HUES6 (cell line): ENCODE measurements at regions not wholly inside any gene's neighbourhood (a gene's known extent, or its start where the extent isn't known, plus 50 kb on each side); places are given as distances from the start of the nearest gene placed in this dataset.

Source experiments
- H3K27ac ChIP-seq: 2 replicates; pipeline ENCODE4 v1.7.0; 2013; ENCODE audit warnings: low read depth, mild to moderate bottlenecking, low read length, inconsistent platforms
- H3K27me3 ChIP-seq: 2 replicates; pipeline ENCODE4 v1.6.1; 2013; ENCODE audit warnings: low read length; ENCODE audit not compliant: control insufficient read depth, insufficient read depth
- H3K36me3 ChIP-seq: 2 replicates; pipeline ENCODE4 v1.6.1; 2013; ENCODE audit warnings: low read length; ENCODE audit not compliant: control insufficient read depth, insufficient read depth
- H3K4me1 ChIP-seq: 2 replicates; pipeline ENCODE4 v1.6.1; 2013; ENCODE audit warnings: low read length; ENCODE audit not compliant: control insufficient read depth, insufficient read depth
- H3K4me3 ChIP-seq: 2 replicates; pipeline ENCODE4 v1.5.1; 2013; ENCODE audit warnings: low read depth, low read length
- H3K9ac ChIP-seq: one replicate; pipeline ENCODE4 v1.6.1; 2013; ENCODE audit warnings: mild to moderate bottlenecking, low read length
- H3K9me3 ChIP-seq: 2 replicates; pipeline ENCODE4 v1.6.1; 2013; ENCODE audit warnings: low read depth, low read length; ENCODE audit not compliant: control insufficient read depth, insufficient read depth

DNA sequence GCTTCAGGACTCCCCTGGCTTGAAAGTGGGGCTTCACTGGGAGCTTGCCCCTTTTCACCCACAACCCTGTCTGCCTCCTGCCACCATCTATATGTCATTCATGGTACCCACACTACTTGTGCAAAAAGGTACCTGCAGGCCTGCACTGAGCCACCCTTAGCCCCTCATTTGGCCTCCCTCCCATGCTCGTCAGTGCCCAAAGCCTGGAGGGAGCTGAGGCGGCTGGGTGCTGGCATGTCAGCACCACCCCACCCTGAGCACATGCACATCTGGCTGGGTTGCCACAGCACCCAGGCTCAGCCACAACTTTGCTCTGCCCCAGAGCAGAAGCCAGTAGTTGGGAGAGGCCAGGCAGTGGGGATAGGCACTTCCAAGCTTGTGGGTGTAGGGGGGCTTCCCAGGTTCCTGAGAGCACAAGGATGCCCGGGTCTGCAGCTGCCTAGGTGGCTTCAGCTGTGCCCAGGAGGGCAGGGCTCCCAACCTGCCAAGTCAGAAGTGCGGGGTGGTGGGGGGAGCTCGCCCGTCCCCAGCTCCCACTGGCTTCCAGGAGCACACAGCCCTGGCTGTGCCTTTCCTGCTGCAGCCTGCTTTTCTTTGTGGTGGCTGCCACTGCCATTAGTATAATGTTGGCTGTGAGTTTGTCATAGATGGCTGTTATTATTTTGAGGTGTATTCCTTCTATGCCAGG lies 1054.6 kb upstream of the EPHA6 start:
- no peak overlapping the region for H3K27ac ChIP-seq
- H3K4me1 ChIP-seq: no peaks in the 10 kb centered on the region
- H3K36me3 ChIP-seq: no peaks in the 10 kb centered on the region
- no peak overlapping the region for H3K4me3 ChIP-seq
- H3K9ac ChIP-seq: no peak overlapping the region
- H3K27me3 ChIP-seq: no peaks in the 10 kb centered on the region
- no peaks in the 10 kb centered on the region for H3K9me3 ChIP-seq

DNA sequence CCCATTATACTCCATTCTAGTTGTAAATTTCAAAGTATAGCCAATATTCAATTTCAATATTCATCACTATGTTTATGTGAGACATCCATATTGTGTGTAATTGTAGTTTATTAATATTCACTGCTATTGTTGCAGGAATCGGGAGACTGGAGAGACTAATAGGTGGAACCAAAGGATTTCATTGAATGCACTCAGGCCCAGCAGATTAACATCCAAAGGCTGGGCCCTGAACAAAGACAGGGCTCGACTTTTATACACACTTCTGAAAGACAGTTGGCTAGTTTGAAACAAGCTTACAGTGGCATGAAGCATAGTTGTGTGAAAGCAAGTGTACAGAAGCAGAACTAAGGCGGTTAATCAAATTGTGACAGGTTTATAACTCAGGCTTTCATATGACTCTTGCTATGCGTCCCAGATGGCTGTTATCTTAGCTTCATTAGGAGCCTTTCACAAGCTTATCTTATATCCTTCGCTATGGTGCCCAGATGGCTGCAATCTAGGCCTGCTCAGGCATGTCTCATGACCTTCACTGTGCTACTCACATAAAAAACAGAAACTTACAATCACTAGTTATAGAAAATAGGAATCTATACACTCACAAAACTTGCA lies 1038.8 kb upstream of the EPHA6 start:
- Histone ChIP-seq H3K36me3 (no peaks in the 10 kb centered on the region), H3K9me3 (peaks cover 23% of the 10 kb centered on the region), H3K27me3 (no peaks in the 10 kb centered on the region), H3K4me3 (no peak overlapping the region), H3K27ac (no peak overlapping the region), H3K4me1 (no peaks in the 10 kb centered on the region), H3K9ac (no peak overlapping the region)

DNA sequence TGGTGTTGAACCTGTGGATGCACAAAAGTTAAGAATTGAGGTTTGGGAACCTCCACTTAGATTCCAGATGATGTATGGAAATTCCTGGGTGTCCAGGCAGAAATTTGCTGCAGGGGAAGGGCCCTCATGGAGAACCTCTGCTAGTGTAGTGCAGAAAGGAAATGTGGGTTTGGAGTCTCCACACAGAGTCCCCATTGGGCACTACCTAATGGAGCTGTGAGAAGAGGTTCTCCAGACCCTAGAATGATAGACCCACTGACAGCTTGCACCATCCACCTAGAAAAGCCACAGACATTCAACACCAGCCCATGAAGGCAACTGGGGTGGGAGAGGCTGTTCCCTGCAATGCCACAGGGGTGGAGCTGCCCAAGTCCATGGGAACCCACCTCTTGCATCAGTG lies 1032.8 kb upstream of the EPHA6 start:
- no peaks in the 10 kb centered on the region for H3K27me3 ChIP-seq

DNA sequence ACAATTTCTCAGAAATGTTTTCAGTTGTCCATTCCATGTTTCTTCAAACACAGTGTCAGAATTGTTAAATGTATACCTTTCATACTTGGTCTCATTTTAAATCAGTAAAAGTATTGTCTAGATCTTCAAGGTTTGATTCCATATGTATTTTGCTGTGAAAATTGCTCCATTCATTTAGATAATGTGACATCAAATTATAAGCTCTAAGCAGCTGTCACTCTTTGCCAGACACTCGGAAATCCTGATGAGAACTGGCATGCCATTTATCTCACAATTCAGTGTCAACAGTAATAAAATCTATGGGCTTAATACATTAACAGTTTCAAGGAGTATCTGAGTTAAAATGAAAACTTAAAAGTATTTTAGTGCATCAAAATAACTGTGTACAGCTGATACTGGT lies 1025.3 kb upstream of the EPHA6 start:
- Histone ChIP-seq H3K4me1 (no peaks in the 10 kb centered on the region), H3K4me3 (no peak overlapping the region), H3K9me3 (no peaks in the 10 kb centered on the region), H3K27me3 (no peaks in the 10 kb centered on the region), H3K36me3 (no peaks in the 10 kb centered on the region), H3K27ac (no peak overlapping the region), H3K9ac (no peak overlapping the region)

More for the DNA sequence above, 1032.8 kb upstream of the EPHA6 start:
- no peak overlapping the region for H3K9ac ChIP-seq
- no peak overlapping the region for H3K4me3 ChIP-seq
- no peaks in the 10 kb centered on the region for H3K36me3 ChIP-seq
- H3K4me1 ChIP-seq: no peaks in the 10 kb centered on the region
- H3K9me3 ChIP-seq: peaks cover 2% of the 10 kb centered on the region
- H3K27ac ChIP-seq: no peak overlapping the region

- H3K9me3 ChIP-seq: no peaks in the 10 kb centered on the region
- no peak overlapping the region for H3K4me3 ChIP-seq
- no peaks in the 10 kb centered on the region for H3K36me3 ChIP-seq
- no peaks in the 10 kb centered on the region for H3K4me1 ChIP-seq
- H3K9ac ChIP-seq: no peak overlapping the region
- no peak overlapping the region for H3K27ac ChIP-seq
- no peaks in the 10 kb centered on the region for H3K27me3 ChIP-seq
These were observed 1017.3 kb upstream of the EPHA6 start for GRCh38 chr3:95797081-95797480.

GRCh38 chr3:95798628-95799027 lies 1015.8 kb upstream of the EPHA6 start:
- no peaks in the 10 kb centered on the region for H3K4me1 ChIP-seq
- no peaks in the 10 kb centered on the region for H3K9me3 ChIP-seq
- no peak overlapping the region for H3K4me3 ChIP-seq
- no peak overlapping the region for H3K9ac ChIP-seq
- H3K27me3 ChIP-seq: no peaks in the 10 kb centered on the region
- H3K36me3 ChIP-seq: no peaks in the 10 kb centered on the region
- H3K27ac ChIP-seq: no peak overlapping the region

DNA sequence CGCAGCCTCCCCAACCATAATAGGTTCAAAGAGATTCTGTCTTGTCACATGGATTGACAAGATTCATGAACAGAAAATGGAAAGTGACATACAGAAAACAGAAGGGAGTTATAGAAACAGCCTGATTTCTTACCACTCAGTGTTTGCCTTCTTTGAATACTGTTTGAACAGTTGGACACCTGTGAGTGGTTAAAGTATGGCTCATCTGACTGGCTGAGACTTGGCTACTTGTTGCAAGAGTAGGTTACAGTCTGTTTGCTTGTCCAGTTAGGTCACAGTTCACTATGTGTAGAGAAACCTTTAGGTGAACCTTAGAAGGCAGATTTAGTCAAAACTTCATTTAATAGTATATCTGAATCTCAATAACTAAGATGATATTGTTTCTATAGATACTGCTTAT lies 1003.9 kb upstream of the EPHA6 start:
- Histone ChIP-seq H3K9ac (no peak overlapping the region), H3K4me1 (no peaks in the 10 kb centered on the region), H3K27me3 (no peaks in the 10 kb centered on the region), H3K4me3 (no peak overlapping the region), H3K27ac (no peak overlapping the region), H3K9me3 (no peaks in the 10 kb centered on the region), H3K36me3 (no peaks in the 10 kb centered on the region)

GRCh38 chr3:95813244-95813643 lies 1001.1 kb upstream of the EPHA6 start:
- H3K4me1 ChIP-seq: no peaks in the 10 kb centered on the region
- no peaks in the 10 kb centered on the region for H3K9me3 ChIP-seq
- H3K4me3 ChIP-seq: no peak overlapping the region
- no peaks in the 10 kb centered on the region for H3K36me3 ChIP-seq
- H3K27ac ChIP-seq: no peak overlapping the region
- no peak overlapping the region for H3K9ac ChIP-seq
- H3K27me3 ChIP-seq: no peaks in the 10 kb centered on the region

GRCh38 chr3:95815828-95816227 lies 998.6 kb upstream of the EPHA6 start:
- Histone ChIP-seq H3K4me1 (no peaks in the 10 kb centered on the region), H3K27ac (no peak overlapping the region), H3K36me3 (no peaks in the 10 kb centered on the region), H3K9ac (no peak overlapping the region), H3K4me3 (no peak overlapping the region), H3K9me3 (no peaks in the 10 kb centered on the region), H3K27me3 (no peaks in the 10 kb centered on the region)

- H3K4me1 ChIP-seq: no peaks in the 10 kb centered on the region
- H3K27me3 ChIP-seq: no peaks in the 10 kb centered on the region
- no peak overlapping the region for H3K9ac ChIP-seq
- no peak overlapping the region for H3K4me3 ChIP-seq
- H3K27ac ChIP-seq: no peak overlapping the region
- peaks cover 3% of the 10 kb centered on the region; the same call in 1 of the 2 replicates for H3K9me3 ChIP-seq
- H3K36me3 ChIP-seq: no peaks in the 10 kb centered on the region
These were observed 988.0 kb upstream of the EPHA6 start for GRCh38 chr3:95826419-95826818.

- no peak overlapping the region for H3K9ac ChIP-seq
- no peak overlapping the region for H3K4me3 ChIP-seq
These were observed 982.2 kb upstream of the EPHA6 start for GRCh38 chr3:95832146-95832545.

More at GRCh38 chr3:95832146-95832545, 982.2 kb upstream of the EPHA6 start:
- Histone ChIP-seq H3K36me3 (no peaks in the 10 kb centered on the region), H3K4me1 (no peaks in the 10 kb centered on the region), H3K27ac (no peak overlapping the region), H3K27me3 (no peaks in the 10 kb centered on the region), H3K9me3 (peaks cover 5% of the 10 kb centered on the region; the same call in 1 of the 2 replicates)
